ENCODE measurements at regions not wholly inside any gene's neighbourhood (a gene's known extent, or its start where the extent isn't known, plus 50 kb on each side); places are given as distances from the start of the nearest gene placed in this dataset.

GRCh38 chr12:126860210-126860609 lies 1406.8 kb upstream of the TMEM132C start:
- DNase-seq (ENCODE audit: low spot score): no peak
- Histone ChIP-seq H3K9me2 (ENCODE audit: insufficient read depth) (no peaks in the 10 kb centered on the region), H3K27me3 (ENCODE audit: insufficient read depth) (no peaks in the 10 kb centered on the region), H3K79me2 (replicated peaks; ENCODE audit: insufficient read depth) (no peaks in the 10 kb centered on the region), H4K20me1 (replicated peaks; ENCODE audit: insufficient read depth) (no peaks in the 10 kb centered on the region), H3K4me1 (ENCODE audit: insufficient read depth) (no peaks in the 10 kb centered on the region), H2AFZ (no peak overlapping the region), H3K4me3 (no peak overlapping the region), H3K4me2 (no peak overlapping the region), H3K36me3 (ENCODE audit: insufficient read depth) (no peaks in the 10 kb centered on the region), H3K27ac (ENCODE audit: low read depth) (no peak overlapping the region), H3F3A (replicated peaks; ENCODE audit: low read depth) (no peaks in the 10 kb centered on the region)
- H3K36me3 Mint-ChIP-seq (ENCODE audit: low read depth): peaks cover 21% of the 10 kb centered on the region
- H3K4me1 Mint-ChIP-seq: no peaks in the 10 kb centered on the region
- ATAC-seq: no peak
- peaks cover 94% of the 10 kb centered on the region for H3K9me3 Mint-ChIP-seq
- no peak overlapping the region for H3K4me3 Mint-ChIP-seq
- TF ChIP-seq STAT1 (IDR thresholded peaks at IDR 0.05; ENCODE audit: unreplicated experiment) (no peak), POLR2AphosphoS5 (IDR thresholded peaks at IDR 0.05; ENCODE audit: low read depth) (no peak), EZH2phosphoT487 (IDR thresholded peaks at IDR 0.05; ENCODE audit: unreplicated experiment) (no peak), EZH2 (IDR thresholded peaks at IDR 0.05; ENCODE audit: low read depth, unreplicated experiment) (no peak), JUNB (IDR thresholded peaks at IDR 0.05; ENCODE audit: unreplicated experiment) (no peak)
- H3K27me3 Mint-ChIP-seq (ENCODE audit: insufficient read depth, low read depth, poor library complexity): peaks cover 2% of the 10 kb centered on the region
- no peak overlapping the region for H3K27ac Mint-ChIP-seq

GRCh38 chr12:126862500-126862899 lies 1404.5 kb upstream of the TMEM132C start:
- no peak overlapping the region for H3K27ac ChIP-seq (ENCODE audit: low read depth)
- no peaks in the 10 kb centered on the region for H3K4me1 Mint-ChIP-seq
- H3K79me2 ChIP-seq (replicated peaks; ENCODE audit: insufficient read depth): no peaks in the 10 kb centered on the region
- no peak overlapping the region for H3K4me3 Mint-ChIP-seq
- no peaks in the 10 kb centered on the region for H3F3A ChIP-seq (replicated peaks; ENCODE audit: low read depth)
- H3K4me2 ChIP-seq: no peak overlapping the region
- H3K36me3 ChIP-seq (ENCODE audit: insufficient read depth): no peaks in the 10 kb centered on the region
- no peak overlapping the region for H3K4me3 ChIP-seq
- H3K36me3 Mint-ChIP-seq (ENCODE audit: low read depth): peaks cover 30% of the 10 kb centered on the region
- ATAC-seq: no peak
- no peak for DNase-seq (ENCODE audit: low spot score)
- no peaks in the 10 kb centered on the region for H3K27me3 ChIP-seq (ENCODE audit: insufficient read depth)
- H4K20me1 ChIP-seq (replicated peaks; ENCODE audit: insufficient read depth): no peaks in the 10 kb centered on the region
- H3K9me3 Mint-ChIP-seq: peaks cover 94% of the 10 kb centered on the region
- peaks cover 4% of the 10 kb centered on the region for H3K27me3 Mint-ChIP-seq (ENCODE audit: insufficient read depth, low read depth, poor library complexity)
- no peak overlapping the region for H2AFZ ChIP-seq
- TF ChIP-seq EZH2 (IDR thresholded peaks at IDR 0.05; ENCODE audit: low read depth, unreplicated experiment): no peak
- TF ChIP-seq NANOG (IDR thresholded peaks at IDR 0.05; ENCODE audit: borderline replicate concordance): no peak
- no peak for TF ChIP-seq CTCF (conservative IDR thresholded peaks at IDR 0.05; ENCODE audit: low read depth in 2 of 2)
- no peaks in the 10 kb centered on the region for H3K9me2 ChIP-seq (ENCODE audit: insufficient read depth)
- H3K27ac Mint-ChIP-seq: no peak overlapping the region
- no peaks in the 10 kb centered on the region for H3K4me1 ChIP-seq (ENCODE audit: insufficient read depth)

GRCh38 chr12:126869644-126870043 lies 1397.3 kb upstream of the TMEM132C start:
- Histone ChIP-seq H2AFZ (no peak overlapping the region), H3K36me3 (ENCODE audit: insufficient read depth) (no peaks in the 10 kb centered on the region), H3F3A (replicated peaks; ENCODE audit: low read depth) (no peaks in the 10 kb centered on the region), H3K9me2 (ENCODE audit: insufficient read depth) (no peaks in the 10 kb centered on the region), H3K27ac (ENCODE audit: low read depth) (no peak overlapping the region), H3K4me1 (ENCODE audit: insufficient read depth) (no peaks in the 10 kb centered on the region), H4K20me1 (replicated peaks; ENCODE audit: insufficient read depth) (no peaks in the 10 kb centered on the region), H3K27me3 (ENCODE audit: insufficient read depth) (no peaks in the 10 kb centered on the region), H3K4me2 (no peak overlapping the region), H3K4me3 (no peak overlapping the region), H3K79me2 (replicated peaks; ENCODE audit: insufficient read depth) (no peaks in the 10 kb centered on the region)
- H3K36me3 Mint-ChIP-seq (ENCODE audit: low read depth): peaks cover 33% of the 10 kb centered on the region
- H3K27me3 Mint-ChIP-seq (ENCODE audit: insufficient read depth, low read depth, poor library complexity): peaks cover 3% of the 10 kb centered on the region
- no peak for ATAC-seq
- peaks cover 91% of the 10 kb centered on the region for H3K9me3 Mint-ChIP-seq
- H3K27ac Mint-ChIP-seq: no peak overlapping the region
- no peaks in the 10 kb centered on the region for H3K4me1 Mint-ChIP-seq
- DNase-seq (ENCODE audit: low spot score): no peak
- H3K4me3 Mint-ChIP-seq: no peak overlapping the region
- no peak for TF ChIP-seq EZH2 (IDR thresholded peaks at IDR 0.05; ENCODE audit: low read depth, unreplicated experiment)
- no peak for TF ChIP-seq STAT1 (IDR thresholded peaks at IDR 0.05; ENCODE audit: unreplicated experiment)
- TF ChIP-seq JUNB (IDR thresholded peaks at IDR 0.05; ENCODE audit: unreplicated experiment): no peak
- no peak for TF ChIP-seq ETS1 (IDR thresholded peaks at IDR 0.05)
- TF ChIP-seq CREB1 (CRISPR knock-in tag; IDR thresholded peaks at IDR 0.05; ENCODE audit: low read depth): no peak
- TF ChIP-seq NANOG (IDR thresholded peaks at IDR 0.05; ENCODE audit: borderline replicate concordance): no peak
- no peak for TF ChIP-seq EZH2phosphoT487 (IDR thresholded peaks at IDR 0.05; ENCODE audit: unreplicated experiment)
